NCI-H510A (cell line): ENCODE measurements at regions not wholly inside any gene's neighbourhood (a gene's known extent, or its start where the extent isn't known, plus 50 kb on each side); places are given as distances from the start of the nearest gene placed in this dataset.

ENCODE experiments used
- DNase-seq: peaks from one replicate; lab custom pipeline; 2025; lab: John Stamatoyannopoulos, UW

GRCh38 chr14:76974365-76974764 is 54.1 kb downstream of the IRF2BPL start:
- DNase-seq = no peak

GRCh38 chr14:76971549-76971948 is 57.0 kb downstream of the IRF2BPL start:
- DNase-seq = no peak

- DNase-seq = peak; percentile 86
Measured at GRCh38 chr14:76968621-76969063, 59.9 kb downstream of the IRF2BPL start.

- DNase-seq = no peak
Measured at GRCh38 chr14:76967788-76968187, 60.7 kb downstream of the IRF2BPL start.

GRCh38 chr14:76965232-76965631 is 63.3 kb downstream of the IRF2BPL start:
- no peak for DNase-seq

- no peak for DNase-seq
Measured at GRCh38 chr14:76964695-76965094, 63.8 kb downstream of the IRF2BPL start.

- DNase-seq = no peak
Measured at GRCh38 chr14:76963372-76963771, 65.1 kb downstream of the IRF2BPL start.

- DNase-seq = no peak
Measured at GRCh38 chr14:76962303-76962660, 66.2 kb downstream of the IRF2BPL start.

- peak; percentile 56 for DNase-seq
Measured at GRCh38 chr14:76961631-76962302, 66.7 kb downstream of the IRF2BPL start.

- no peak for DNase-seq
Measured at GRCh38 chr14:76958980-76959710, 69.4 kb downstream of the IRF2BPL start.

- DNase-seq = peak; percentile 52
Measured at GRCh38 chr14:76958020-76958979, 70.2 kb downstream of the IRF2BPL start.

GRCh38 chr14:76957224-76957891 is 71.2 kb downstream of the IRF2BPL start:
- no peak for DNase-seq

- peak; percentile 98 for DNase-seq
Measured at GRCh38 chr14:76956316-76957090, 72.0 kb downstream of the IRF2BPL start.

- DNase-seq = no peak
Measured at GRCh38 chr14:76955575-76956315, 72.8 kb downstream of the IRF2BPL start.

GRCh38 chr14:76954394-76955190 is 73.9 kb downstream of the IRF2BPL start:
- DNase-seq = no peak

- DNase-seq = no peak
Measured at GRCh38 chr14:76953311-76953945, 75.1 kb downstream of the IRF2BPL start.

- DNase-seq = no peak
Measured at GRCh38 chr14:76951166-76951565, 77.3 kb downstream of the IRF2BPL start.

- DNase-seq = no peak
Measured at GRCh38 chr14:76950055-76951020, 78.2 kb downstream of the IRF2BPL start.
